KOPT-K1 (cell line): ENCODE measurements at regions not wholly inside any gene's neighbourhood (a gene's known extent, or its start where the extent isn't known, plus 50 kb on each side); places are given as distances from the start of the nearest gene placed in this dataset.

Experiments used
- H3K27ac ChIP-seq: fragments of 200-600 bp; sonication (generic); 2 replicates; pipeline ENCODE4 v1.5.1; 2016; ENCODE audit warnings: antibody characterized with exemption, mild to moderate bottlenecking, low read depth, low read length; ENCODE audit not compliant: poor library complexity, severe bottlenecking
- H3K36me3 ChIP-seq: fragments of 200-600 bp; sonication (generic); 2 replicates; pipeline ENCODE4 v1.5.1; 2017; ENCODE audit warnings: antibody characterized with exemption, mild to moderate bottlenecking, low read length, moderate library complexity; ENCODE audit not compliant: insufficient read depth
- H3K9me3 ChIP-seq: fragments of 200-600 bp; sonication (generic); 2 replicates; pipeline ENCODE4 v1.5.1; 2017; ENCODE audit warnings: antibody characterized with exemption, low read length, mild to moderate bottlenecking; ENCODE audit not compliant: insufficient read depth, poor library complexity, severe bottlenecking

- H3K27ac ChIP-seq, result no peak overlapping the region
- H3K36me3 ChIP-seq, result no peaks in the 10 kb centered on the region
- peaks cover 6% of the 10 kb centered on the region for H3K9me3 ChIP-seq
Measured at GRCh38 chr5:3778945-3779344, 183.3 kb downstream of the IRX1 start.

- peaks cover 6% of the 10 kb centered on the region for H3K9me3 ChIP-seq
- no peak overlapping the region for H3K27ac ChIP-seq
- H3K36me3 ChIP-seq, result no peaks in the 10 kb centered on the region
Measured at GRCh38 chr5:3780278-3780677, 184.6 kb downstream of the IRX1 start.

GRCh38 chr5:3780907-3781306, 185.3 kb downstream of the IRX1 start:
- Histone ChIP-seq H3K36me3 (no peaks in the 10 kb centered on the region), H3K27ac (no peak overlapping the region), H3K9me3 (peaks cover 6% of the 10 kb centered on the region)

- no peaks in the 10 kb centered on the region for H3K36me3 ChIP-seq
- H3K27ac ChIP-seq, result no peak overlapping the region
- H3K9me3 ChIP-seq, result peaks cover 6% of the 10 kb centered on the region
Measured at GRCh38 chr5:3784854-3785253, 189.2 kb downstream of the IRX1 start.

GRCh38 chr5:3786165-3786564, 190.5 kb downstream of the IRX1 start:
- peaks cover 1% of the 10 kb centered on the region for H3K9me3 ChIP-seq
- H3K36me3 ChIP-seq, result no peaks in the 10 kb centered on the region
- H3K27ac ChIP-seq, result no peak overlapping the region

GRCh38 chr5:3786891-3787430, 191.3 kb downstream of the IRX1 start:
- no peak overlapping the region for H3K27ac ChIP-seq
- H3K36me3 ChIP-seq, result no peaks in the 10 kb centered on the region
- no peaks in the 10 kb centered on the region for H3K9me3 ChIP-seq

GRCh38 chr5:3787604-3788003, 192.0 kb downstream of the IRX1 start:
- H3K9me3 ChIP-seq, result no peaks in the 10 kb centered on the region
- H3K36me3 ChIP-seq, result no peaks in the 10 kb centered on the region
- H3K27ac ChIP-seq, result no peak overlapping the region

- Histone ChIP-seq H3K27ac (no peak overlapping the region), H3K9me3 (peaks cover 8% of the 10 kb centered on the region), H3K36me3 (no peaks in the 10 kb centered on the region)
Measured at GRCh38 chr5:3789519-3790193, 194.0 kb downstream of the IRX1 start.

- no peak overlapping the region for H3K27ac ChIP-seq
- no peaks in the 10 kb centered on the region for H3K36me3 ChIP-seq
- H3K9me3 ChIP-seq, result peaks cover 14% of the 10 kb centered on the region
Measured at GRCh38 chr5:3793162-3793561, 197.5 kb downstream of the IRX1 start.

GRCh38 chr5:3794611-3795010, 199.0 kb downstream of the IRX1 start:
- Histone ChIP-seq H3K27ac (no peak overlapping the region), H3K36me3 (no peaks in the 10 kb centered on the region), H3K9me3 (peaks cover 14% of the 10 kb centered on the region)

GRCh38 chr5:3796736-3797135, 201.1 kb downstream of the IRX1 start:
- Histone ChIP-seq H3K27ac (no peak overlapping the region), H3K9me3 (peaks cover 14% of the 10 kb centered on the region), H3K36me3 (no peaks in the 10 kb centered on the region)

GRCh38 chr5:3801967-3802366, 206.3 kb downstream of the IRX1 start:
- Histone ChIP-seq H3K36me3 (no peaks in the 10 kb centered on the region), H3K27ac (no peak overlapping the region), H3K9me3 (no peaks in the 10 kb centered on the region)

GRCh38 chr5:3809455-3809854, 213.8 kb downstream of the IRX1 start:
- Histone ChIP-seq H3K36me3 (no peaks in the 10 kb centered on the region), H3K9me3 (peaks cover 12% of the 10 kb centered on the region), H3K27ac (no peak overlapping the region)

GRCh38 chr5:3811116-3811515, 215.5 kb downstream of the IRX1 start:
- Histone ChIP-seq H3K36me3 (no peaks in the 10 kb centered on the region), H3K27ac (no peak overlapping the region), H3K9me3 (peaks cover 12% of the 10 kb centered on the region)

GRCh38 chr5:3818624-3819023, 223.0 kb downstream of the IRX1 start:
- no peaks in the 10 kb centered on the region for H3K36me3 ChIP-seq
- no peaks in the 10 kb centered on the region for H3K9me3 ChIP-seq
- no peak overlapping the region for H3K27ac ChIP-seq
